GM18526 (cell line): ENCODE measurements at regions not wholly inside any gene's neighbourhood (a gene's known extent, or its start where the extent isn't known, plus 50 kb on each side); places are given as distances from the start of the nearest gene placed in this dataset.

Source experiments
- POLR2A ChIP-seq: IDR thresholded peaks from 3 replicates; pipeline ENCODE4 v1.6.1; 2011; ENCODE audit not compliant: insufficient read length; ENCODE audit errors: extremely low read depth

GRCh38 chr2:75274936-75275335, 75.6 kb upstream of the TACR1 start:
- no peak for TF ChIP-seq POLR2A

GRCh38 chr2:75268112-75268511, 68.8 kb upstream of the TACR1 start:
- TF ChIP-seq POLR2A: no peak

DNA sequence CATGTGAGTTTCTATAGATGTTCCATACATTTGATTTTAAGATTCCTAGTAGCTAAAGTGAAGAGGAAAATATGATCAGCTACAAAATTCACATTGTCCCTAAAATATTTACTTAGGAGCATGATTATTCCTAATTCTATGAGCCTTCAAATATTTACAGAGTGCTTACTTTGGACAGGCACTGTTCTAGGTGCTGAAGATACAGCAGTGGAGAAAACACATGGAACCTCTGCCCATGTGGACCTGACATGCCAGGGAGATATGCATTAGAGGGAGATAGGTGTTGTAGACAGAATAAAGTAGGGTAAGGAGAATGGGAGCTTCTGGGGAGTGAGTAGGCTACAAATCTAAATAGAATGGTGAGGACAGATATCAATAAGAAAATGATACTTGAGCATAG, 62.6 kb upstream of the TACR1 start:
- TF ChIP-seq POLR2A: no peak

- TF ChIP-seq POLR2A: no peak
Measured at GRCh38 chr2:75260946-75261345, 61.6 kb upstream of the TACR1 start.

- no peak for TF ChIP-seq POLR2A
Measured at GRCh38 chr2:75258620-75259019, 59.3 kb upstream of the TACR1 start.

DNA sequence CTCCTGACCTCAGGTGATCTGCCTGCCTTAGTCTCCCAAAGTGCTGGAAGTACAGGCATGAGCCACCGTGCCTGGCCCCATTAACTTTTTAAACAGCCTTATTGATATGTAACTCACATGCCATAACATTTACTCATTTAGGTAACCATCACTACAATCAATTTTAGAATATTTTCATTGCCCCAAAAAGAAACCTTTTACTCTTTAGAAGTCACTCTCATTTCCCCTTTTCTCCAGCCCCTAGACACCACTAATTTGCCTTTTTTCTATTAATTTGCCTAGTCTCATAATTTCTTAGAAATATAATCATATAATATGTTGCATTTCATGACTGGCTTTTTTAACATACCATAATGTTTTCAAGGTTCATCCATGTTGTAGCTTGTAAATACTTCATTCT, 57.2 kb upstream of the TACR1 start:
- no peak for TF ChIP-seq POLR2A

DNA sequence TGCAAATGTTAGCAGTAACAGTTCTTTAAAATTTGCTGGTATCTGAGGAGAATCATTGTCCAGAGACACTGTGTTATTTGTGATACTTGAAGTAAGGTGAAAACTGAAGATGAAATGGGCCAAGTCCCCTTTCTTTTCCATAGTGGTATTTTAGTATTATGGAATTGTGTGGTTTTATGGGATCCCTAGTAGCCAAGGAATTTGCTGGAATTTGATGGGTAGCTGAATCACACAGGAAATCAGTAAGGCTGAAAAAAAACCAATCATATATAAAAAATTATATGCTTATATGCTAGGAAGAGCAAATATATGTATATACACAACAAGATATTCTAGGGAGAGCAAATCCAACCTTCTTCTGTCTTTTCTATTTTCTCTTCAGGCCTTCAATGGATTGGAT, 54.2 kb upstream of the TACR1 start:
- no peak for TF ChIP-seq POLR2A

- TF ChIP-seq POLR2A: no peak
Measured at GRCh38 chr2:75251896-75252295, 52.6 kb upstream of the TACR1 start.
